GM18505 (cell line): ENCODE measurements at regions not wholly inside any gene's neighbourhood (a gene's known extent, or its start where the extent isn't known, plus 50 kb on each side); places are given as distances from the start of the nearest gene placed in this dataset.
"Not testable (repeated sequence)": the region's sequence is repeated elsewhere in the genome, so short reads cannot be mapped to it uniquely, and the experiment has no call there.

Source experiments
- ATAC-seq: cut with Tn5 transposase; IDR thresholded peaks from one replicate; pipeline ENCODE4 v1.9.1; 2021; ENCODE audit not compliant: unreplicated experiment
- POLR2A ChIP-seq: IDR thresholded peaks from 4 replicates; pipeline ENCODE4 v1.6.1; 2011; ENCODE audit warnings: borderline replicate concordance; ENCODE audit not compliant: insufficient read depth, insufficient read length; ENCODE audit errors: extremely low read depth

DNA sequence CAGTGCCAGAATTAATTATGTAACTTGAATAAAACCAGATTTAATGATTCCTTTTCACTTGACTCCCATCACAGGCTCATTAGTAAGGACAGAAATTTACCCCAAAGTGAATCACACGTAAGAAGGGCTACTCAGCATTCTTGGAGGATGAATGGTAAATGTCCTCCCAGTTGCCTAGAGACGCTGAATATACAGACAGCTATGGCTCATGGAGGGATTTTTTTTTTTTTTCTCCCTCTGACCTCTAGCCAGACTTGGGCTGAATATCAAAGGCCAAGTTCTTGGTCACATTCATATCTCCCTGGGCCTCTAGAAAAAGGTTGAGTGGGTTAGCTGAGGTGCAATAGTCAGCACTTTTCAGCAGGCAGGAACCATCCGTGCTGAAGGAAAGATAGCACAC lies 77.5 kb downstream of the PHLDA1 start:
- TF ChIP-seq POLR2A: no peak
- no peak for ATAC-seq

- ATAC-seq: no peak
- TF ChIP-seq POLR2A: no peak
Measured at GRCh38 chr12:75953312-75953906, 78.2 kb downstream of the PHLDA1 start.

- no peak for TF ChIP-seq POLR2A
- ATAC-seq: no peak
Measured at GRCh38 chr12:75951399-75952278, 79.9 kb downstream of the PHLDA1 start.

DNA sequence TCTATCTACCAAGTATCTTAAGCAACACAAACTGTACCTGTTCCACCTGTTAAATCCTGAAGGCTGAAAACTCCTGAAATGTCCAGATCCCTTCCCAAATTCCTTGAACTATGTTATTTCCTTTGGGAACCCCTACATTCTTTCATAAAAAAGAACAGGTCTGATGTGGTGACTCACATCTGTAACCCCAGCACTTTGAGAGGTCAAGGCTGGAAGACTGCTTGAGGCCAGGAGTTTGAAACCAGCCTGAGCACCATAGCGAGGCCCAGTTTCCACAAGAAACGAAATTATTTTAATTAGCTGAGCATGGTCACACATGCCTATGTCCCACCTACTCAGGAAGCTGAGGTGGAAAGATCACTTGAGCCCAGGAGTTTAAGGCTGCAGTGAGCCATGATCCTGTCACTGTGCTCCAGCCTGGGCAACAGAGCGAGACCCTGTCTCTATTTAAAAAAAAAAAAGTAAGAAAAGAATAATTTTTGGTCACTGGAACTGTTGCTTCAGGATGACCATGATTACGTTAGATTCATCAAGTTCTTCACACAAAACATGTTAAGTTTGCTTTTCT lies 84.3 kb downstream of the PHLDA1 start:
- ATAC-seq: no peak
- TF ChIP-seq POLR2A: no peak

- no peak for TF ChIP-seq POLR2A
- no peak for ATAC-seq
Measured at GRCh38 chr12:75945581-75945980, 86.0 kb downstream of the PHLDA1 start.

- no peak for ATAC-seq
- no peak for TF ChIP-seq POLR2A
Measured at GRCh38 chr12:75944905-75945432, 86.6 kb downstream of the PHLDA1 start.

GRCh38 chr12:75944097-75944904 lies 87.3 kb downstream of the PHLDA1 start:
- ATAC-seq: peak; percentile 95
- no peak for TF ChIP-seq POLR2A

- no peak for ATAC-seq
- no peak for TF ChIP-seq POLR2A
Measured at GRCh38 chr12:75943730-75944096, 87.9 kb downstream of the PHLDA1 start.

- not testable (repeated sequence) for ATAC-seq
Measured at GRCh38 chr12:75941661-75942060, 89.9 kb downstream of the PHLDA1 start.

DNA sequence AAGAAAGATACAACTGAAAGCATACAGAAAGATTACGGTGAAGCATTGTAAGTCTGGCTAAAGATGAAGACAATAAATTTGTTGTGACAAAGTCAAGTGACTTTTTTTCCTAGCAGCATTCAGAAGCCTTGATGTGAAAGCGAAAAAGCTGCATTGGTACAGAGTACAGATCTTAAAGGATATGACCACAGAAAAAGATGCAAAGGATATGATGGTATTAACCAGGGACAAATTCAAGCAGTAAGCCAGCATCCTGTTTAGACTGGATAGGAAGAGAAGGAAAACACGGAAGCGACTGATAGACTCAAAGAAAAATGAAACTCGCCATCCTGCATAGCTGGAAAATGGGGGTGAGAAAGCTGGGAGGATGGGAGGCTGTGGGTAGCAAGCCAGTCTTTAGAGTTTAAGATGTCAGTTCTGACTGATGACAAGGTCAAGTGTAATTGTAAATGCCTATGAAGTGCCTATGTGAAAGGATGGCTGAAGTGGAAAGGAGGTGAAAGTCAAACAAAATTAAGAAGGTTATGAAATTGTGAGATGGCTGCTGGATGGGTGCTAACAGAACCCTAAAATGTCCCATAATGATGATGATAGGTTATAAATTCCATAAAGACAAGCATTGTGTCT lies 92.4 kb downstream of the PHLDA1 start:
- ATAC-seq: no peak
- no peak for TF ChIP-seq POLR2A

GRCh38 chr12:75938189-75938588 lies 93.4 kb downstream of the PHLDA1 start:
- no peak for ATAC-seq
- no peak for TF ChIP-seq POLR2A

GRCh38 chr12:75937486-75937885 lies 94.1 kb downstream of the PHLDA1 start:
- TF ChIP-seq POLR2A: no peak
- no peak for ATAC-seq
